ENCODE measurements at regions not wholly inside any gene's neighbourhood (a gene's known extent, or its start where the extent isn't known, plus 50 kb on each side); places are given as distances from the start of the nearest gene placed in this dataset.
"Not testable (repeated sequence)": the region's sequence is repeated elsewhere in the genome, so short reads cannot be mapped to it uniquely, and the experiment has no call there.

DNA sequence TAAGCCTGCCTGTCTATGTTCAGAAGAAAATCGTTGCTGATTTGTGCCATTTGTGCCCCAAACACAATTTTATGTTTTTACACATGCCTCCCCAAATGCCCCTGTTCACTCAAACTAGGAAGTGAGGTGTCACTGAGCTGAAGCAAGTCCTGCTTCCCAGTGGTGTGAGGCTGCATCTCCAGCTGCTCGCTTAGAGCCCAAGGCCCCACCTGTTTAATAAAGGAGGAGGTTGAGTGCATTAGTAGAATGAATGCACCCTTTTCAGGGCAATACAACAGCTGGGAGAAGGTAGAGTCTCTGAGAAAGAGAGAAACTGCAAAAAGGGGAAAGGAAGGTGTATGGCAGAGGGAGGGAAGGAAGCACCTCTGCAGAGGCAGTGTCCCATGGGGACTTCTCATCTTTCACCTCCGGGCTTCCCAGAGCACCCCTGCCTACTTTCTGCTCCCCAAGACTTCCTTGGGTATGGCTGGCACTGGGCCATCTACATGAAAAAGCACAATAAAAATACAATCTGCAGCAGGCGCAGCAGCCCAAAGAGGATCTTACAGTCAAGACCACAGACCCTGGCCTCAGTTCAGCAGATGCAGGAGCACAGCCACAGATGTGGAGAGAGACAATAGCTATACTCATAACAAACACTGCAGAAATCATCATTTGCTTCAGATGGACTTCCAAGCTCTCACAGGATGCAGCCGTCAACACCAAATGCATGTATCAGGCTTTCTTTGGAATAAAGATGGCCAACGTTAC, 165.9 kb downstream of the POLR2M start:
- no peak overlapping the region for H3K4me3 ChIP-seq

GRCh38 chr15:57873564-57874209, 167.2 kb downstream of the POLR2M start:
- H3K4me3 ChIP-seq: no peak overlapping the region

More for the DNA sequence above, 165.9 kb downstream of the POLR2M start:
- H3K27ac ChIP-seq: no peak overlapping the region

GRCh38 chr15:57875347-57875746, 168.8 kb downstream of the POLR2M start:
- Histone ChIP-seq H3K27ac (no peak overlapping the region), H3K4me3 (no peak overlapping the region)

More at GRCh38 chr15:57873564-57874209, 167.2 kb downstream of the POLR2M start:
- H3K27ac ChIP-seq: no peak overlapping the region

GRCh38 chr15:57878573-57878972, 172.1 kb downstream of the POLR2M start:
- Histone ChIP-seq H3K27ac (no peak overlapping the region), H3K4me3 (no peak overlapping the region)

GRCh38 chr15:57881361-57881760, 174.8 kb downstream of the POLR2M start:
- Histone ChIP-seq H3K4me3 (no peak overlapping the region), H3K27ac (no peak overlapping the region)

DNA sequence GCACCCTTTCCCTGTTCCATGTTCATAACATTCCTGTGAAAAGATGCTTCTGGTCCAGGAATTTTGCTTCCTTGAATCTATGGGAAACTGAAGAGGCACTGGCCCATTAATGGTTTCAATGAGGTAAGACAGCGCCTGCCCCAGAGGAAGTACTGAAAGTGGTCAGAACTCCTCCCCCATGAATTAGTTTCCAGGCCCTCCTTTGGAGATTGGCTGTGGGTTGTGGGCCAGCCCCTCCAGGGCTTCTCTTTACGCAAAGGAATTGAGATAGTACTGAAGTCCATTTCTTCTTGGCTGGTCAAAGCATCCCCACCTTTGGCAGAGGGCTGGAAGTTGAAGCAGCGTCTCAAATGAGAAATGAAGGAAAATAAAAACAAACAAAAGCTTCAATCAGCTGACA, 175.5 kb downstream of the POLR2M start:
- Histone ChIP-seq H3K4me3 (no peak overlapping the region), H3K27ac (no peak overlapping the region)

DNA sequence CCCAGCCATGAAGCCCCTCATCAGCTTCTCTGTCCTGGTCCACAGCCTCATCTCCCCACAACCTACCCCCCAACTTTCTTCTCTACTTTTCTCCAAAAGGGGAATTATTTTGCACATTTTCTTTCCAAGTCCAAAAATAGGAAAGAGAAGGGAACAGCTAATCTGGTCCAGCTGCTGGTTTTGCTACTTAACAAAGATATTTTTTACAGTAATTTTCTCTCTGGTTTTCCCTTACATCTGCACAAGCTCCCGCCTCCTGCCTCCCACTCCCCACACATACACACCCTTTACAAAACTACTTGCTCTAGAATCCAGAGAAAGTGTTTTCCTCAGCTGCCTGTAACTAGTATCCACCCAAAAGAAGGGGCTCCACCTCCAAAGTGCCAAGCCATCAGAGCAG, 177.2 kb downstream of the POLR2M start:
- no peak overlapping the region for H3K27ac ChIP-seq
- H3K4me3 ChIP-seq: no peak overlapping the region

GRCh38 chr15:57884936-57885335, 178.4 kb downstream of the POLR2M start:
- no peak overlapping the region for H3K27ac ChIP-seq
- H3K4me3 ChIP-seq: no peak overlapping the region

DNA sequence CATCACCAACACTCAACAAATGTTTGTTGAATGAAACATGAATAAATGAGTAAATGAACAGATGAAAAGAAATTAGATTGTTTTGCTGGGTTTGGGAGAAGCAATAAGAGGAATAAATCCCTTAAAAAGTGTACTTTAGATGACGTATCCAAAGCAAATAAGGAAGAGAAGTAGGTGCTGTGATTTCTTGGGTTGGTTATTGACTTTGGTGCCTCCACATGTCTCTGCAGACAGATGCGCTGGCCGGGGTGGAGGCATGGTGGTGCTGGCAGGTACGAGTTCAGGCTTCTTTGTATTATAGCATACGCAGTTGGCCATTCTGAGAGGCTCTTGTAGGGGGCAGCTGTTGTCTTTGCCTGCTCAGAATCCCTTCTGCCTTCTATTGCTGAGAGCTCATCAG, 178.9 kb downstream of the POLR2M start:
- H3K27ac ChIP-seq: no peak overlapping the region

DNA sequence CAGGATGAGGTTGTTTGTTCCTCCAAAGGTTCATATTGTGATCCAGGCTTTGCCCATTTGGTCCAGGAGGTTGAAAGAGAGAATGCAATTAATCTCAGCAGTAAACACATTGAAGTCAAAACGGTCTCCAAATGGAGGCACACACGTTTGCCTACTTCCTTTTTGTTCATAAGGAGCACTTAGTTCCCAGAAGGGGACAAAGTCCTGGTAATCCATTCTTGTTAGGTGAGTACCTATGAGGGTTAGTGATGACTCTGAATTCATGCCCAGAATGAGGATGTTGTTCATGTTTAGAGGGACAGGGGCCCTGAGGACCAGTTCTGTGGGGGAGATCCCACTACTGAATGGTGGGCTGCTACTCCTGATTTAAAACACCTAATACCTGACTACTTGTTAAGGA, 177.7 kb downstream of the ALDH1A2 start:
- no peak overlapping the region for H3K27ac ChIP-seq
- H3K4me3 ChIP-seq: no peak overlapping the region

More for the DNA sequence above, 178.9 kb downstream of the POLR2M start:
- H3K4me3 ChIP-seq: no peak overlapping the region

- Histone ChIP-seq H3K27ac (no peak overlapping the region), H3K4me3 (no peak overlapping the region)
Observed at GRCh38 chr15:57890351-57890750, 175.2 kb downstream of the ALDH1A2 start.

- H3K27ac ChIP-seq: no peak overlapping the region
- no peak overlapping the region for H3K4me3 ChIP-seq
Observed at GRCh38 chr15:57890878-57891277, 174.6 kb downstream of the ALDH1A2 start.

DNA sequence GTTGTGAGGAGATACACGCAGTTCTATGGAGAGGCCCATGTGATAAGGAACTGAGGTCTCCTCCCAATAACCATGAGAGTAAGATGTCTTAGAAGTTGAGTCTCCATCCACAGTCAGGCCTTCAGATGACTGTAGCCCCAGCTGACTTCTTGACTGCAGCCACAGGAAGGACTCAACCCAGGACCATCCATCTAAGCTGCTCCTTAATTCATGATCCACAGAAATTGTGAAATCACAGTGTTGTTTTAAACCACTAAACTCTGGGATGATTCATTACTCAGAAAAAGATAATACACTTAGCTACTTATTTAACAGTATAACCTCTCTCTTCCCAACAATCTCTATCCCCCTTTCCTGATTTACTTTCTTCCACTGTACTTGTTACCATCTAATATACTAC, 173.3 kb downstream of the ALDH1A2 start:
- Histone ChIP-seq H3K27ac (no peak overlapping the region), H3K4me3 (no peak overlapping the region)

GRCh38 chr15:57893040-57893439, 172.5 kb downstream of the ALDH1A2 start:
- Histone ChIP-seq H3K4me3 (no peak overlapping the region), H3K27ac (no peak overlapping the region)

DNA sequence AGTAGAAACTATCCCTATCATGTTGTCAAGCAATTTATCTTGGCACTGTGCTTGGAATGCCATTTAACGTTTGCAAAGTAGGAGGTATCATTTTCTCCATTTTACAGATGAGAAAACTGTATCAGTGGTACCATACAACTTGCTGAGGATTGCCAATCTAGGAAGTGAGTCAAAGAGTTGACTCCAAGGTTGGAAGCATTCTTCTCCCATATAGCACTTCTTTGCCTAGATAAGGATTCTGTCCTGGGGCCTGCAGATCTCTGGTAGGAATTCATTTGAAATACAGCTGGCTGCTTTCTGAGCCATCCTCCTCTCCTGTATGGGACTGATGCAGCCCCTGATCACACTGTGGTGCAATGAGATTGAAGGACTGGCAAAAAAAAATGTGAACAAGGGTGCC, 170.2 kb downstream of the ALDH1A2 start:
- H3K27ac ChIP-seq: no peak overlapping the region

DNA sequence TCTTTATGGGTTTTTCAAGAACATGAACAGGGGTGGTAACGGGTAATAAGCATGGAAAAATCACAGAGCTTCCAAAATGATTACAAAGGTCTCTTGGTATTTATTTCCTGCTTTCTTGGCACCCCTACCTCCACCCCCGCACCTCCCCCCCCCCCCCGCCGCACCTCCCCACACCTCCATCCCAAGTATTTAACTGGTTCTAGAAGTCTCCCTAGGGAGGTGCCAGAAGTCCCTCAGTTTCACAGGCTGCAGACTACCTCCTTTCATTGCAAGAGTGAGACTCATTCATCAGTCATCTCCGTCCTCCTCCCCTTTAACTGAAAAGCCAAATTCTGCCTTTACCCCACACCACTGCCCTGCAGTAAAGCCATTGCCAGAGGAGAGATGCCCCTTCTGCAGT, 169.4 kb downstream of the ALDH1A2 start:
- no peak overlapping the region for H3K4me3 ChIP-seq
- no peak overlapping the region for H3K27ac ChIP-seq

More for the DNA sequence above, 170.2 kb downstream of the ALDH1A2 start:
- H3K4me3 ChIP-seq: no peak overlapping the region

DNA sequence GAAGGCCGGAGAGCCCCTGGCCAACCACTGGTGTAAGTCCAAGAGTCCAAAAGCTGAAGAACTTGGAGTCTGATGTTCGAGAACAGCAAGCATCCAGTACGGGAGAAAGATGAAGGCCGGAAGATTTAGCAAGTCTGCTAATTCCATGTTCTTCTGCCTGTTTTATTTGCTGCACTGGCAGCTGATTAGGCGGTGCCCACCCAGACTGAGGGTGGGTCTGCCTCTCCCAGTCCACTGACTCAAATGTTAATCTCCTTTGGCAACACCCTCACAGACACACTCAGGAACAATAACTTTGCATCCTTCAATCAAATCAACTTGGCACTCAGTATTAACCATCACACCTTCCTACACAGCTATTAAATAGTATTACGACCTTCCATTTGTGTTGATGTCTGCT, 168.6 kb downstream of the ALDH1A2 start:
- H3K27ac ChIP-seq, H3K4me3 ChIP-seq: not testable (repeated sequence)

DNA sequence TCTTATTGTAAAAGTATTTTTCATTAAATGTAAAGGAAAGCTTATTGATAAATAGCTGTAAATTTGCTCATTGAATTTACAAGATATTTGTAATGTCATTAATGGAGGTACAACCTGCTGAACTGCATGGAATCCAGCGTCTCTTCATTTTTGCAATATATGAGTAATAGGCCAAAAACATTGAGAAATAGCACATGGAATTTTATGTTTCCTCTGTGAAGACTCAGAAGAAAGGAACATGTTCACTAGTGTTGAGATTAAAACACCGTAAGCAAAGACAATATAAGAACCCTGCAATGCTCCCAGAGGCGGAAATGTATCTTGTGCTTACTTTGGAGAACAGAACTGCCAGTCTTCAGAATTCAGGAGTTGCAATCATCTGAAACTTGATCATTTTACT, 167.6 kb downstream of the ALDH1A2 start:
- no peak overlapping the region for H3K4me3 ChIP-seq
- H3K27ac ChIP-seq: no peak overlapping the region

- Histone ChIP-seq H3K4me3 (no peak overlapping the region), H3K27ac (no peak overlapping the region)
Observed at GRCh38 chr15:57902155-57902554, 163.4 kb downstream of the ALDH1A2 start.
